ENCODE measurements at regions not wholly inside any gene's neighbourhood (a gene's known extent, or its start where the extent isn't known, plus 50 kb on each side); places are given as distances from the start of the nearest gene placed in this dataset.
"Not testable (repeated sequence)": the region's sequence is repeated elsewhere in the genome, so short reads cannot be mapped to it uniquely, and the experiment has no call there.

DNA sequence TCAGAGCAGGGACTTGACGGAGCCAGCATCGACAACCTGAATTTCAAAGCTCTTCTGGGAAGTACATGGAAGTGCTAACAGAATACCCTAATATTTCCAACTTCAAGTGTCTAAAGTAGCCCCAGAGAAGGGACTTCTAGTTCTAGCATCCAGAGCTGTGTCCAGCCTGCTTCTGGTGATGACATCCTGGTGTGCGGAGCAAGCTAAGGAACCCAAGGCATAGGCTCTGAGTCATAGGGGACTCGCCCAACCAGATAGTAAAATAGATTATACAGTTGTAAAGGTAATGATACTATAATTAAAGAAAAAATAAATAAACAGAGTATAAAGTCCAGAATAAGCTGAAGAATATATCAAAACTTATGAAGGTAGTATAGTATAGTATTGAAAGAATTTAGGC, 108.1 kb upstream of the SERPINE2 start:
- no peak for DNase-seq (ENCODE audit: low spot score)

DNA sequence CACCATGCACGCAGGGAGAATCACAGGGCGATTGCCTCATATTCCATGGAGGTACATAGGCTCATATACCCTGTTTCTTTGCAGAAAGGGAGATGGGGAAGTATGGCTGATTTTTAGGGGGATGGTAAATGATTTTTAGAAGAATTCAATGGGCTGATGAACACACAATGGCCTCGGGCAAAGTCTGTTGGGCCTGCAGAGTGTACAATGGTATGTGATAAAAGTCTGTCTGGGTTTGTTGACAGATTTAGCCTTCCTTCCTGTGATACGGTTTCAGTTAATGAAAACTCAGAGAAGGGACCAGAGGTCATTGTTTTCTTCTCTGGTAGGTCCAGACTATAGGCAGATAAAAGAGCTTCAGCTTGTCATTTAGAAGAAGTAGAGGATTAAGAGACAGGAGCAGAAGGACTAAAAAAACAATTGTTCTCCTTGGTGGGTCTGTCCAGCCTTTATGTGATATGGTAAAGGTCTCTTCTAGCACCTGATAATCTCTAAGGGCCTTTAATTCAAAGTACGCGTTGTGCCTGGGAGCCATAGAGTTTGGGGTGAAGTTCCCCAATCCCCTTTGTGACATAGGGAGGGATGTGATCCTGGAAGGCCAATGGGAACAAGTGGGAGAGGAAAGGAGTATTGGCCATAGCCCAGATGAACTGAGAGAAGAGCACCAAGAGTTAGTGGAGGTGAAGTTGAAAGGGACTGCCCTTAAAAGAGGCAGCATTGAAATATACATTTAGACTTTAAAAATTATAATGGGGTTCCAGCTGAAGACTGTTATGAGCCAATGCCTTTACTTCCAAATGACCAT, 107.5 kb upstream of the SERPINE2 start:
- DNase-seq (ENCODE audit: low spot score) = no peak

- DNase-seq (ENCODE audit: low spot score) = no peak
These were observed 106.8 kb upstream of the SERPINE2 start for GRCh38 chr2:224145751-224146355.

GRCh38 chr2:224143526-224143925, 104.4 kb upstream of the SERPINE2 start:
- no peak for DNase-seq (ENCODE audit: low spot score)

- peak; percentile 44 for DNase-seq (ENCODE audit: low spot score)
These were observed 103.6 kb upstream of the SERPINE2 start for GRCh38 chr2:224142397-224143312.

DNA sequence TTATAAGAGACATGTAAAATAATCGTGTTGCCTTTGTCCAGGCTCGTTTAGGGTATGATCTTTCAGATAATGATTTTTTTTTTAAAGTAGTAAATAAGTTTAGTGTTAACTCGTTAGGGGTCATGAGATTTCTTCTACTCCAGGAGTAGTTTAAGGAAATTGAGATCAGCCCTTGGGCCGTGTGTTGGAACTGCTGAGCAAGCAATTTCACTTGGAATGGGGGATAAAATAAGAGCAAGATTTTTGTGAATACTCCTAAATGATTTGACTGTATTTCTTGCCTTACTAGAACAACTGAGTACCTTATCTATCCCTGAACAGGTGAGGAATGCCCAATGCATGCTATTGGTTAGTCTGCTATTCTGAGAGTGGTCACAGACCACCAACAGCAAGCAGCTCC, 102.2 kb upstream of the SERPINE2 start:
- DNase-seq (ENCODE audit: low spot score) = no peak

GRCh38 chr2:224137208-224137607, 98.1 kb upstream of the SERPINE2 start:
- no peak for DNase-seq (ENCODE audit: low spot score)

DNA sequence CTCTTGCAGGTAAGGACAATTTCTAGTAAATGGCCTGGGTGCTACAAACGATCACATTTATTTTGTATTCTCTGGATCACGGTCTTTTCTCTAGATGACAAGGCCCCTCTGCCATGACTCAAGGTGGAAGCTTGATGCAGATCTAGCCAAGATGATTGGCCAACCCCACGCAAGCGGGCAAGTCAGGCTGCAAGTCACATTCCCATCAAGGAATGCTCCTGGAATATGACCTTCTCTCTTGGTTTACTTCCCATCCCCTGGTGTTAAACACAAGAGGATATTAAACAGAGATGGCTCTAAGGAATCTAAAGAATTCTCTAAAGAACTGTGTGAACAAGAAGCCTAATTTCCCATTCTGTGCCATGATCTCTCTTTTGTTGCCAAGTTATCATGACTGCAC, 97.3 kb upstream of the SERPINE2 start:
- DNase-seq (ENCODE audit: low spot score) = no peak

GRCh38 chr2:224135881-224136280, 96.8 kb upstream of the SERPINE2 start:
- DNase-seq (ENCODE audit: low spot score) = no peak

GRCh38 chr2:224134003-224134734, 95.1 kb upstream of the SERPINE2 start:
- no peak for DNase-seq (ENCODE audit: low spot score)

GRCh38 chr2:224133387-224133786, 94.3 kb upstream of the SERPINE2 start:
- no peak for DNase-seq (ENCODE audit: low spot score)

DNA sequence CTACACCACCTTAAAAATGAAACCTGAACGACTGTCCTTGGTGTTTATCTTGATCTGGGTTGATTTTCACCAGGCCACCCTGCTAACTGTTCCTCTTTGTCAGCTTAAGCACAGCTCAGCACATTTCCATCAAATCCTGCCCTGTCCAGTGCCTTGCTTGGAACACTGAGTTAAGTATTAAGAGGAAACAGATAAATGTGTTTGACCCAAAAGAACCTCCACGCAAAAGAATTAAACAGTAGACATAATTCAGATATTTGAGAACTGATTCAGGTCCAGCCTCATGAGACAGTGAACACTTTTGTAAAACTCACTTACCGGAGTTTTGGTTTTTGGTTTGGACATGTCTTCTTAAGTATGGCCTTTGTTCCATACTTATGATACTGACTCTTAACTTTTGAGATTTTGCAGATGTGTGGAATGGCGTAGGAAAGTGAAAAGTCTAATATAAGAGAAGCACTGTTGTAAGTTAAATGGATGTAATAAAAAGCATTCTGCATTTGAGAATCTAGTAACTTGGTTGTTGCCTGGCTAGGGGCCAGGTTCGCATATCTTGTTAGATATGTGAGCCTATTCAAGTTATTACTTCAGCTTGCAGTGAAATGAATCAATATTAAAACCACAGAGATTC, 88.9 kb upstream of the SERPINE2 start:
- DNase-seq (ENCODE audit: low spot score) = no peak

DNA sequence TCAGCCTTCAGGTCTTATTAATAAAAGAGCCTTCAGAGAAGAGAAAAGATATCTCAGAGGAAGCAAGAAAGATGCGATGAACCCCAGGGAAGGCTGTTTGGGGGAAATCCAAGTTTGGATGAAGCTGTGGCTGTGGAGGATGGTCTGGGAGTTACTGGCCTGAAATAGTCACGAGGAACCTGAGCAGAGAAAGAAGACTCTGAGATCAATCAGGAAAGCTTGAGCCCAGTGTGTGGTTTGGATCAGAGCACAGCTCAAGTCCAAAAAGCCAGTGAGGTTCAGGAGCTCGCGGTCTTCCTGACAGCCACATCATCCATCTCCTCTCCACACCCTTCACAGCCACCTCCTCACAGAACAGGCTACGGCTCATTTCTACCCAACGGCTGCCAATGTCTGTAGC, 87.4 kb upstream of the SERPINE2 start:
- no peak for DNase-seq (ENCODE audit: low spot score)

DNA sequence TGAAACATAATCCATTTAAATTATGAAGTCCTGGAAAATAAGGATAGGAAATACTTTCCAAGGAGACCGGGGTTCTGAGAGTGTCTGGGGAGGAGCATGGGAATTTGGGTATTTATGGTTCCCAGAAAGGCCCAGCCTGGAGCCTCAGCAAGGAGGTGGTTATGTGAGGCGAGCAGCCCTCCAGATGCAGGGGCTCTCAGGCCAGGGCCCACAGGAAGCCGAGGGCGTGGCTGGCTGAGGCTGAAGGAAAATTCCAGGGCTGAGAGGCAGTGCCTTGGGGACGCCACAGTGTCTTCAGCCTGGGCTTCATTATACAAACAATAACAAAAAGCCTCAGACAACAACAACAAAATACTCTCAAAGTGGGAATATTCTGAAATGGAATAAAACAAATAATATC, 86.9 kb upstream of the SERPINE2 start:
- no peak for DNase-seq (ENCODE audit: low spot score)

DNA sequence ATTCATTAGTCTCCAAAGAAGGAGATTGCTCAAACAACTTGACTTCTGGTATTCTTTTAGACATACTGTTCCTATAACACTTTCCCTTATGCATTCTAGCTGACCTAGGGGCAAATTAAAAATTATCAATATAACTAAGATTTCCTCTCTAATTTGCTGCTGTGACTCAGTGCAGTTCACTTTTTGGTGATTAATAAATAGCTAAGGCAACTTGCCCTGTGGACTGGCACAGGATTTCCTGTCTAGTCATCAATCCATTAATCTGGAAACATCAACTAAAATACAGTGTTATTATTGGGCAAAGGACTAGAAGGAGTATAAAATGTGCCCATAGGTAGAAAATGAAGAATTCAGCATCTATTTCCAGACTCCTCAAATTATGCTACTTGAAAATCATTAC, 83.5 kb upstream of the SERPINE2 start:
- no peak for DNase-seq (ENCODE audit: low spot score)

GRCh38 chr2:224121406-224122067, 82.5 kb upstream of the SERPINE2 start:
- DNase-seq (ENCODE audit: low spot score) = no peak

- no peak for DNase-seq (ENCODE audit: low spot score)
These were observed 81.9 kb upstream of the SERPINE2 start for GRCh38 chr2:224120986-224121385.

DNA sequence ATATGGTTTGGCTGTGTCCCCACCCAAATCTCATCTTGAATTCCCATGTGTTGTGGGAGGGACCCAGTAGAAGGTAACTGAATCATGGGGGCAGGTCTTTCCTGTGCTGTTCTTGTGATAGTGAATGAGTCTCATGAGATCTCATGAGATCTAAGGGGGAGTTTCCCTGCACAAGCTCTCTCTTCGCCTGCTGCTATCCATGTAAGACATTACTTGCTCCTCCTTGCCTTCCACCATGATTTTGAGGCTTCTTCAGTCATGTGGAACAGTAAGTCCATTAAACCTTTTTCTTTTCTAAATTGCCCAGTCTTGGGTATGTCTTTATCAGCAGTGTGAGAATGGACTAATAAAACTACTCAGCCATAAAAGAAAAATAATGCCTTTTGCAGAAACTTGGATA, 80.8 kb upstream of the SERPINE2 start:
- not testable (repeated sequence) for DNase-seq (ENCODE audit: low spot score)

DNA sequence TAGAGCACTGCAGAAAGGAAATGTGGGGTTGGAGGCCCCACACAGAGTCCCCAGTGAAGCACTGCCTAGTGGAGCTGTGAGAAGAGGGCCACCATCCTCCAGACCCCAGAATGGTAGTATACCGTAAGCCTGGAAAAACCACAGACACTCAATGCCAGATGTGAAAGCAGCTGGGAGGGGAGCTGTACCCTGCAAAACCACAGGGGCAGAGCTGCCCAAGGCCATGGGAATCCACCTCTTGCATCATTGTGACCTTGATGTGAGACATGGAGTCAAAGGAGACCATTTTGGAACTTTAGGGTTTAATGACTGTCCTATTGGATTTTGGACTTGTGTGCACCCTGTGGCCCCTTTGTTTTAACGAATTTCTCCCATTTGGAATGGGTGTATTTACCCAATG, 75.3 kb upstream of the SERPINE2 start:
- DNase-seq (ENCODE audit: low spot score) = no peak

DNA sequence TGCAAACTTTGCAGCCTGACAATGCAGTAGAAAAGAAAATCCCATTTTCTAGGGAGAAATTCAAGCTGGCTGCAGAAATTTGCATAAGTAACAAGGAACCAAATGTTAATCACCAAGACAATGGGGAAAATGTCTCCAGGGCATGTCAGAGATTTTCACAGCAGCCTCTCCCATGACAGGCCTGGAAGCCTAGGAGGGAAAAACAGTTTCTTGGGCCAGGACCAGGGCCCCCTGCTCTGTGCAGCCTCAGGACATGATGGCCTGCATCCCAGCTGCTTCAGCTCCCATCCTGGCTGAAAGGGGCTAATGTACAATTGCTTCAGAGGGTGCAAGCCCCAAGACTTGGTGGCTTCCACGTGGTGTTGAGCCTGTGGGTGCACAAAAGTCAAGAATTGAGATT, 74.8 kb upstream of the SERPINE2 start:
- DNase-seq (ENCODE audit: low spot score) = not testable (repeated sequence)

DNA sequence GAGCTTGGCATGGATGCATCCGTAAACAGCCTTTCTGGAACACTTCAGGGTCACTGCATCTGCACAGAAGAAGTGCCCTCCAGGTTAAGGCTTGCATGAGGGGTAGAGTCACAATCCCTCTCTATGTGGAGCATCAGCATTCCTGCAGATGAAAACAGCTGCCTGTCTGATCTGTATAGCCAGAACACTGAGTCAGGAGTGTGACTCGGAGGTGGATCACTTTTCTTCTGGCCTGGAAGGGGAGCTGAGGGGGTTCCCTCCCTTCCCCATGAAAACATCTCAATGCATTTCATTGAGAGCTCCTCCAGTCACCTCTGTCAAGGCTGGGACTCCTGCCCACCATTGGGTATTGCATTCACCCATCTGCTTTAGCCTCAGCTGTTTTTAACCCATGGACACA, 72.5 kb upstream of the SERPINE2 start:
- DNase-seq (ENCODE audit: low spot score) = no peak
